ENCODE measurements at regions not wholly inside any gene's neighbourhood (a gene's known extent, or its start where the extent isn't known, plus 50 kb on each side); places are given as distances from the start of the nearest gene placed in this dataset.

DNA sequence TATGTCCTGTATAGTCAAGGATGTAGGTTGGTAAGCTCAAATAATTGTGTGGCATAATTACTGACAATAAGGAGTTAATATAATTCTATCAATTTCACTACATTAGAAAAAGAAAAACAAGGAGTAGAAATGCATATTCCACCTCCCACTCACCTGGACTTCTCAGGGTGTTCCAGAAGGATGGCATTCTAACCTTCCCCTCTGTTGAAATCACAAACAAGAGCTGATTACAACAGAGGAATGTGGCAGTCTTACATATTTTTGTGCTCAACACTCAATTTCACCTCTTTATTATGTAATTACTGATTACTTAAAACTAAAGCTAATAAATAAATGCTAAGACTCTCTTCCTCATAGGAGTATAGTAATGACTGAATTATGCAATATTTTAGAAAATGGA is 745.3 kb downstream of the DTWD2 start:
- TF ChIP-seq CBFB (CRISPR knock-in tag; IDR thresholded peaks at IDR 0.05; ENCODE audit: low read depth) (no peak), SP1 (CRISPR knock-in tag; conservative IDR thresholded peaks at IDR 0.05) (no peak), SMAD3 (CRISPR knock-in tag; IDR thresholded peaks at IDR 0.05; ENCODE audit: borderline replicate concordance) (no peak), NFYB (CRISPR knock-in tag; conservative IDR thresholded peaks at IDR 0.05; ENCODE audit: low read depth) (no peak)
- TF ChIP-seq, protein P1, sequence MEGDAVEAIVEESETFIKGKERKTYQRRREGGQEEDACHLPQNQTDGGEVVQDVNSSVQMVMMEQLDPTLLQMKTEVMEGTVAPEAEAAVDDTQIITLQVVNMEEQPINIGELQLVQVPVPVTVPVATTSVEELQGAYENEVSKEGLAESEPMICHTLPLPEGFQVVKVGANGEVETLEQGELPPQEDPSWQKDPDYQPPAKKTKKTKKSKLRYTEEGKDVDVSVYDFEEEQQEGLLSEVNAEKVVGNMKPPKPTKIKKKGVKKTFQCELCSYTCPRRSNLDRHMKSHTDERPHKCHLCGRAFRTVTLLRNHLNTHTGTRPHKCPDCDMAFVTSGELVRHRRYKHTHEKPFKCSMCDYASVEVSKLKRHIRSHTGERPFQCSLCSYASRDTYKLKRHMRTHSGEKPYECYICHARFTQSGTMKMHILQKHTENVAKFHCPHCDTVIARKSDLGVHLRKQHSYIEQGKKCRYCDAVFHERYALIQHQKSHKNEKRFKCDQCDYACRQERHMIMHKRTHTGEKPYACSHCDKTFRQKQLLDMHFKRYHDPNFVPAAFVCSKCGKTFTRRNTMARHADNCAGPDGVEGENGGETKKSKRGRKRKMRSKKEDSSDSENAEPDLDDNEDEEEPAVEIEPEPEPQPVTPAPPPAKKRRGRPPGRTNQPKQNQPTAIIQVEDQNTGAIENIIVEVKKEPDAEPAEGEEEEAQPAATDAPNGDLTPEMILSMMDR (IDR thresholded peaks at IDR 0.05), result no peak
- TF ChIP-seq, protein P2, sequence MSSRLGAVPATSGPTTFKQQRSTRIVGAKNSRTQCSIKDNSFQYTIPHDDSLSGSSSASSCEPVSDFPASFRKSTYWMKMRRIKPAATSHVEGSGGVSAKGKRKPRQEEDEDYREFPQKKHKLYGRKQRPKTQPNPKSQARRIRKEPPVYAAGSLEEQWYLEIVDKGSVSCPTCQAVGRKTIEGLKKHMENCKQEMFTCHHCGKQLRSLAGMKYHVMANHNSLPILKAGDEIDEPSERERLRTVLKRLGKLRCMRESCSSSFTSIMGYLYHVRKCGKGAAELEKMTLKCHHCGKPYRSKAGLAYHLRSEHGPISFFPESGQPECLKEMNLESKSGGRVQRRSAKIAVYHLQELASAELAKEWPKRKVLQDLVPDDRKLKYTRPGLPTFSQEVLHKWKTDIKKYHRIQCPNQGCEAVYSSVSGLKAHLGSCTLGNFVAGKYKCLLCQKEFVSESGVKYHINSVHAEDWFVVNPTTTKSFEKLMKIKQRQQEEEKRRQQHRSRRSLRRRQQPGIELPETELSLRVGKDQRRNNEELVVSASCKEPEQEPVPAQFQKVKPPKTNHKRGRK (CRISPR knock-in tag; IDR thresholded peaks at IDR 0.05; ENCODE audit: borderline replicate concordance), result no peak
- TF ChIP-seq, protein P3, sequence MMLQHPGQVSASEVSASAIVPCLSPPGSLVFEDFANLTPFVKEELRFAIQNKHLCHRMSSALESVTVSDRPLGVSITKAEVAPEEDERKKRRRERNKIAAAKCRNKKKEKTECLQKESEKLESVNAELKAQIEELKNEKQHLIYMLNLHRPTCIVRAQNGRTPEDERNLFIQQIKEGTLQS (CRISPR knock-in tag; conservative IDR thresholded peaks at IDR 0.05), result no peak
- TF ChIP-seq, protein P4, sequence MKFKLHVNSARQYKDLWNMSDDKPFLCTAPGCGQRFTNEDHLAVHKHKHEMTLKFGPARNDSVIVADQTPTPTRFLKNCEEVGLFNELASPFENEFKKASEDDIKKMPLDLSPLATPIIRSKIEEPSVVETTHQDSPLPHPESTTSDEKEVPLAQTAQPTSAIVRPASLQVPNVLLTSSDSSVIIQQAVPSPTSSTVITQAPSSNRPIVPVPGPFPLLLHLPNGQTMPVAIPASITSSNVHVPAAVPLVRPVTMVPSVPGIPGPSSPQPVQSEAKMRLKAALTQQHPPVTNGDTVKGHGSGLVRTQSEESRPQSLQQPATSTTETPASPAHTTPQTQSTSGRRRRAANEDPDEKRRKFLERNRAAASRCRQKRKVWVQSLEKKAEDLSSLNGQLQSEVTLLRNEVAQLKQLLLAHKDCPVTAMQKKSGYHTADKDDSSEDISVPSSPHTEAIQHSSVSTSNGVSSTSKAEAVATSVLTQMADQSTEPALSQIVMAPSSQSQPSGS (CRISPR knock-in tag; IDR thresholded peaks at IDR 0.05; ENCODE audit: borderline replicate concordance, low read depth), result no peak
- TF ChIP-seq, protein P5, sequence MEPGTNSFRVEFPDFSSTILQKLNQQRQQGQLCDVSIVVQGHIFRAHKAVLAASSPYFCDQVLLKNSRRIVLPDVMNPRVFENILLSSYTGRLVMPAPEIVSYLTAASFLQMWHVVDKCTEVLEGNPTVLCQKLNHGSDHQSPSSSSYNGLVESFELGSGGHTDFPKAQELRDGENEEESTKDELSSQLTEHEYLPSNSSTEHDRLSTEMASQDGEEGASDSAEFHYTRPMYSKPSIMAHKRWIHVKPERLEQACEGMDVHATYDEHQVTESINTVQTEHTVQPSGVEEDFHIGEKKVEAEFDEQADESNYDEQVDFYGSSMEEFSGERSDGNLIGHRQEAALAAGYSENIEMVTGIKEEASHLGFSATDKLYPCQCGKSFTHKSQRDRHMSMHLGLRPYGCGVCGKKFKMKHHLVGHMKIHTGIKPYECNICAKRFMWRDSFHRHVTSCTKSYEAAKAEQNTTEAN (CRISPR knock-in tag; IDR thresholded peaks at IDR 0.05), result no peak
